ENCODE measurements at regions not wholly inside any gene's neighbourhood (a gene's known extent, or its start where the extent isn't known, plus 50 kb on each side); places are given as distances from the start of the nearest gene placed in this dataset.

- TF ChIP-seq POLR2A (IDR thresholded peaks at IDR 0.05) (no peak), CTCF (IDR thresholded peaks at IDR 0.05) (no peak)
Observed at GRCh38 chrY:19015854-19016253, 242.3 kb upstream of the HSFY2 start.
